ENCODE measurements at regions not wholly inside any gene's neighbourhood (a gene's known extent, or its start where the extent isn't known, plus 50 kb on each side); places are given as distances from the start of the nearest gene placed in this dataset.

DNA sequence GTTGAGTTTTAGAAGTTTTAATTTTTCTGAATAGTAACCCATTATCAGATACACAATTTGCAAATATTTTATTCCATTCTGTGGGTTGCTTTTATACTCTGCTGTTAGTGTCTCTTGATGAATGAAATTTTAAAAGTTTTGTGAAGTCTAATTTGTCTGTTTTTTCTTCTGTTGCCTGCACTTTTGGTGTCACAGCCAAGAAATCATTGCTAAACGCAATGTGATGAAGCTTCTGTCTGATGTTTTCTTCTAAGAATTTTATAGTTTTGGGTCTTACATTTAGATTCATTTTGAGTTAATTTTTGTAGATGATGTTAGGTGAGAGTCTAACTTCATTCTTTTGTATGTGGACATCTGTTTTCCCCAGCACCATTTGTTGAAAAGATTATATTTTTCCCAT is 330.0 kb upstream of the FOXK1 start:
- TF ChIP-seq EZH2 (IDR thresholded peaks at IDR 0.05; ENCODE audit: borderline replicate concordance): no peak
- TF ChIP-seq, protein P1, sequence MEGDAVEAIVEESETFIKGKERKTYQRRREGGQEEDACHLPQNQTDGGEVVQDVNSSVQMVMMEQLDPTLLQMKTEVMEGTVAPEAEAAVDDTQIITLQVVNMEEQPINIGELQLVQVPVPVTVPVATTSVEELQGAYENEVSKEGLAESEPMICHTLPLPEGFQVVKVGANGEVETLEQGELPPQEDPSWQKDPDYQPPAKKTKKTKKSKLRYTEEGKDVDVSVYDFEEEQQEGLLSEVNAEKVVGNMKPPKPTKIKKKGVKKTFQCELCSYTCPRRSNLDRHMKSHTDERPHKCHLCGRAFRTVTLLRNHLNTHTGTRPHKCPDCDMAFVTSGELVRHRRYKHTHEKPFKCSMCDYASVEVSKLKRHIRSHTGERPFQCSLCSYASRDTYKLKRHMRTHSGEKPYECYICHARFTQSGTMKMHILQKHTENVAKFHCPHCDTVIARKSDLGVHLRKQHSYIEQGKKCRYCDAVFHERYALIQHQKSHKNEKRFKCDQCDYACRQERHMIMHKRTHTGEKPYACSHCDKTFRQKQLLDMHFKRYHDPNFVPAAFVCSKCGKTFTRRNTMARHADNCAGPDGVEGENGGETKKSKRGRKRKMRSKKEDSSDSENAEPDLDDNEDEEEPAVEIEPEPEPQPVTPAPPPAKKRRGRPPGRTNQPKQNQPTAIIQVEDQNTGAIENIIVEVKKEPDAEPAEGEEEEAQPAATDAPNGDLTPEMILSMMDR (IDR thresholded peaks at IDR 0.05; ENCODE audit: poor library complexity): no peak
